OCI-LY7 (cell line): ENCODE measurements at regions not wholly inside any gene's neighbourhood (a gene's known extent, or its start where the extent isn't known, plus 50 kb on each side); places are given as distances from the start of the nearest gene placed in this dataset.

Experiments used
- CTCF ChIP-seq: fragments of 200-600 bp; sonication (generic); conservative IDR thresholded peaks from 2 replicates; pipeline ENCODE4 v1.5.1; 2014; ENCODE audit warnings: mild to moderate bottlenecking, antibody characterized with exemption, low read length, moderate library complexity, mixed read lengths
- EZH2phosphoT487 ChIP-seq: fragments of 200-600 bp; sonication (generic); IDR thresholded peaks from 2 replicates; pipeline ENCODE4 v1.6.1; 2018; ENCODE audit warnings: low read depth, borderline replicate concordance, mild to moderate bottlenecking, mixed run types, antibody characterized with exemption, low read length, moderate library complexity, mixed read lengths

GRCh38 chr7:67301667-67302066 is 305.0 kb downstream of the TYW1 start:
- TF ChIP-seq EZH2phosphoT487, result no peak
- TF ChIP-seq CTCF, result no peak
